SK-N-MC (cell line): ENCODE measurements at regions not wholly inside any gene's neighbourhood (a gene's known extent, or its start where the extent isn't known, plus 50 kb on each side); places are given as distances from the start of the nearest gene placed in this dataset.
"Not testable (repeated sequence)": the region's sequence is repeated elsewhere in the genome, so short reads cannot be mapped to it uniquely, and the experiment has no call there.

Experiments
- DNase-seq: peaks from one replicate; pipeline ENCODE4 v3.0.0-alpha.2; 2011; ENCODE audit warnings: low read depth, low spot score
- H3K27ac ChIP-seq: fragments of 200-600 bp; sonication (generic); 2 replicates; pipeline ENCODE4 v1.5.1; 2016; ENCODE audit warnings: mixed run types
- H3K36me3 ChIP-seq: fragments of 200-600 bp; sonication (generic); 2 replicates; pipeline ENCODE4 v1.6.1; 2017; ENCODE audit warnings: antibody characterized with exemption, low read length, mixed read lengths; ENCODE audit not compliant: insufficient read depth
- H3K4me3 ChIP-seq: fragments of 200-600 bp; sonication (generic); 2 replicates; pipeline ENCODE4 v1.5.1; 2016
- H3K9ac ChIP-seq: fragments of 200-600 bp; sonication (generic); 2 replicates; pipeline ENCODE4 v1.8.0; 2017; ENCODE audit warnings: mixed run types, mixed read lengths; ENCODE audit not compliant: insufficient read length
- H3K9me3 ChIP-seq: fragments of 200-600 bp; sonication (generic); 2 replicates; pipeline ENCODE4 v1.6.1; 2017; ENCODE audit warnings: low read depth, mild to moderate bottlenecking, antibody characterized with exemption, low read length, moderate library complexity, mixed read lengths
- EZH2 ChIP-seq: fragments of 200-600 bp; sonication (generic); IDR thresholded peaks from one replicate; pipeline ENCODE4 v1.6.1; 2017; ENCODE audit warnings: antibody characterized with exemption
- FOXP2 ChIP-seq: optimal IDR thresholded peaks from 2 replicates; pipeline ENCODE3; 2011; ENCODE audit warnings: mild to moderate bottlenecking, moderate library complexity; ENCODE audit not compliant: insufficient read depth; ENCODE audit errors: extremely low read length, control extremely low read depth
- POLR2AphosphoS5 ChIP-seq: IDR thresholded peaks from 2 replicates; pipeline ENCODE4 v1.6.1; 2012; ENCODE audit warnings: mild to moderate bottlenecking, low read depth, low read length, borderline replicate concordance

DNA sequence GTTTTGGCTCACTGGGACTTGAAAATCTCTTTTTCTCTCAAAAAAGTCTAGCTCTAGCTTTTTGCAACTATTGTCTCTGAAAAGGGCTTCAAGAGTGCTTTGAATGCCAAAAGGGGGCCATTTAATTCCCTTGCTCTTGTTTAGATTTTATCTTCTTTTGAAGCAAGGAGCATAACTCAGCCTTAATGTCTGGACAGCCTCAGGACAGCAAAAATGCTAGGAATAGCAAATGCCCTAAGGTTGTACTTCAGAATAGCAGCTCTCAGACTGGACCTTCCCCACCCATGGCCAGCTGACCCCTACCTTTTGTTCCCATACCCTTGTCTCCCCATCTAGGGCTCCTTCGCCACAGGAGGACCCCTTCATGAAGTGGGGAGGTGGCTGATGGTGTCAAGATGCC, 121.4 kb downstream of the KCNK1 start:
- Histone ChIP-seq H3K9ac (no peak overlapping the region), H3K27ac (no peak overlapping the region), H3K36me3 (no peaks in the 10 kb centered on the region), H3K4me3 (no peak overlapping the region), H3K9me3 (no peaks in the 10 kb centered on the region)
- TF ChIP-seq POLR2AphosphoS5 (no peak), FOXP2 (no peak), EZH2 (no peak)
- no peak for DNase-seq

DNA sequence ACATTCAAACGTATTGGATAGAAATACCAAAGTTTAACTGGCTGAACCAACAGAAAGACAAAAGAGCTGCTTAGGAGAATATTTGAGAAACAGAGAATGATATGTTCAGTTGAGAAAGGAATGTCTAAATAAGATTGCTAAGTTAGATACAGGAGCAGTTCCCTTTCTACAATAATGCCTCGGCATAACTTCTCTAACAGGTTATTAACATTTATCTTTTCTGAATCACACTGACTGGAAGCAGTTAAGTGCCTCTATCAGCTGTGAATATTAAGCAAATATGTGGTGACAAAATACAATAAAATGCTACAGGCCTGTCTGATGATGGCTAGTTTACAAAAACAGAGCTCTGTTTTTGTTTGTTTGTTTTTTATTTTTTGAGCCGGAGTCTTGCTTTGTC, 121.9 kb downstream of the KCNK1 start:
- no peaks in the 10 kb centered on the region for H3K9me3 ChIP-seq
- H3K36me3 ChIP-seq = no peaks in the 10 kb centered on the region
- no peak overlapping the region for H3K4me3 ChIP-seq
- TF ChIP-seq POLR2AphosphoS5 (no peak), EZH2 (no peak), FOXP2 (no peak)
- DNase-seq = no peak
- no peak overlapping the region for H3K9ac ChIP-seq
- no peak overlapping the region for H3K27ac ChIP-seq

- H3K9ac ChIP-seq = no peak overlapping the region
- no peak for DNase-seq
- TF ChIP-seq FOXP2 (no peak), POLR2AphosphoS5 (no peak), EZH2 (no peak)
- H3K4me3 ChIP-seq = no peak overlapping the region
- H3K27ac ChIP-seq = no peak overlapping the region
- H3K36me3 ChIP-seq = no peaks in the 10 kb centered on the region
- H3K9me3 ChIP-seq = no peaks in the 10 kb centered on the region
Measured at GRCh38 chr1:233737341-233737740, 123.4 kb downstream of the KCNK1 start.

GRCh38 chr1:233738396-233738795, 124.5 kb downstream of the KCNK1 start:
- Histone ChIP-seq H3K9ac (no peak overlapping the region), H3K9me3 (no peaks in the 10 kb centered on the region), H3K27ac (no peak overlapping the region), H3K4me3 (no peak overlapping the region), H3K36me3 (no peaks in the 10 kb centered on the region)
- no peak for DNase-seq
- TF ChIP-seq POLR2AphosphoS5 = no peak
- no peak for TF ChIP-seq EZH2
- TF ChIP-seq FOXP2 = no peak

DNA sequence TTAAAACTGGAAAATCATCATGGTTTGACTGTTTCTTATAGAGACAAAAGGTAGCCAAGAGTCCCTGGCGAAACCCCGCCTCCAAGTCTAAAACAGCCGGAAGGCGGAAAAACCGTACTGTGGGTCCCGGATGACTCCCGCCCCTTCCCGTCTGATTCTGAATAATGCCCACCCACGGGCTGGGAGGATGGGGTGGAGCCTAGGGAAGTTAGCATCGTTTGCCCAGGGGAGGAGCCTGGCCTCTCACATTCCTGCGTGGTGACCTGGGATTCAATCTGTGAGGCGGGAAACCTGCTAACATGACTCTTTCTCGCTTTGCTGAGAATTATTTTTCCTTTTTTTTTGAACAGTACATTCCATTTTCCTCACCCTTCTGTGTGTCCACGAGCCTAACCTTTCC, 124.9 kb downstream of the KCNK1 start:
- no peak overlapping the region for H3K27ac ChIP-seq
- no peak for DNase-seq
- no peaks in the 10 kb centered on the region for H3K9me3 ChIP-seq
- TF ChIP-seq POLR2AphosphoS5 = no peak
- no peak for TF ChIP-seq EZH2
- no peak overlapping the region for H3K9ac ChIP-seq
- H3K36me3 ChIP-seq = no peaks in the 10 kb centered on the region
- H3K4me3 ChIP-seq = no peak overlapping the region

DNA sequence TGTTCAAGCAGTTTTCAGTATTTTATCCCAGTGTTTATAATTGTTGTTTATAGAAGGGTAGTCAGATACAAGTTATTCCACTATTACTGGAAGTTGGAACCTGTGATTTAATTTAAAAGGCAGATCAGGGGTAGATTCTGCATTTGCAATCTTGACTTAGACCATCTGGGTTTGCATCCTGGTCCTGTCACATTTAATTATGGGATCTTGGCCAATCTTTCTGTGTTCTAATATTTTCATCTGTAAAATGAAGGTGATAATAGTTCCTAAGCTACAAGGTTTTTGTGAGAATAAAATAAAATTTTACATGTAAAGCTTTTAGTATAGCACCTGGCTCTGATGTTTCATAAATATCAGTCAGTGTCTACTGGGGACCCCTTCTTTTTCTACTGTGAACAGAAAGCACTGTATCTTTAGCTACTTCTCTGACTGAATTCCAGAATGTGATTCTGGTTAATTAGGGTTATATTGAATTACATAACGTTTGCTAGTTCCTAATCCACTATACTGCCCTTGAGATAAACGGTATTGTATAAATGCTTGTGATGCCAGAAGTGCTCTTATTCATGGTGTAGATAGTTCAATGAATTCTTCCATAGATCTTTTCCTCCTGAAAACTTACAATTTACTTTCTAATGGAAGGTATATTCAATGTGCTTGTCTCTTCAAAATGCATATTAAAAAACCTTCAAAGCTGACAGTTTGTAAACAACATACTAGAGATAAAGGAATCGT, 131.0 kb downstream of the KCNK1 start:
- no peak overlapping the region for H3K4me3 ChIP-seq
- no peak for DNase-seq
- no peak overlapping the region for H3K27ac ChIP-seq
- H3K9me3 ChIP-seq = no peaks in the 10 kb centered on the region
- TF ChIP-seq FOXP2 = no peak
- TF ChIP-seq EZH2 = no peak
- no peak overlapping the region for H3K9ac ChIP-seq
- H3K36me3 ChIP-seq = no peaks in the 10 kb centered on the region

DNA sequence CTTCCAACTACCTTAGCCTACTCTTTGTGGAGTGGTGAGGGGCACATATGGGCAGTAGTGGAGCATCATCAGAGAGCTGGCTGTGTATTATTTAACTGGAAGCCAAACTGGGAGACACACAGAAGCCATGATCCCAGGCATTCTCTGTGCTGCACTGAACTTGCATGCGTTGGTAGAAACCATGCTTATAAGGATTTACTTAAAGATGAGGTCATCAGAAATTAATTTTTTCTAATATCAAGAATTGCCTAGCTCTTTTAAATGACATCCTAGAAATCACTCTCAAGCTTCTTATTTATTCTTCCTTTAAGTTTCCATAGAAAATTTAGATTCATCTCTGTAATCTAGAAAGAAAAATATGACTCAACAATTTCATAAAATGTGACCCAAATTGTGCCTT, 136.2 kb downstream of the KCNK1 start:
- H3K4me3 ChIP-seq = no peak overlapping the region
- H3K9ac ChIP-seq = no peak overlapping the region
- TF ChIP-seq EZH2 = no peak
- no peak for TF ChIP-seq POLR2AphosphoS5
- TF ChIP-seq FOXP2 = no peak
- no peaks in the 10 kb centered on the region for H3K9me3 ChIP-seq
- no peak overlapping the region for H3K27ac ChIP-seq
- no peaks in the 10 kb centered on the region for H3K36me3 ChIP-seq
- no peak for DNase-seq

GRCh38 chr1:233759665-233760064, 144.8 kb upstream of the SLC35F3 start:
- no peak for TF ChIP-seq EZH2
- TF ChIP-seq FOXP2 = no peak
- no peak for TF ChIP-seq POLR2AphosphoS5
- DNase-seq = no peak
- Histone ChIP-seq H3K9ac (no peak overlapping the region), H3K4me3 (no peak overlapping the region), H3K9me3 (no peaks in the 10 kb centered on the region), H3K27ac (no peak overlapping the region), H3K36me3 (no peaks in the 10 kb centered on the region)

GRCh38 chr1:233764304-233764703, 140.2 kb upstream of the SLC35F3 start:
- H3K4me3 ChIP-seq, H3K27ac ChIP-seq, H3K9me3 ChIP-seq, H3K9ac ChIP-seq, DNase-seq, H3K36me3 ChIP-seq: not testable (repeated sequence)

- Histone ChIP-seq H3K4me3 (no peak overlapping the region), H3K27ac (no peak overlapping the region), H3K9me3 (no peaks in the 10 kb centered on the region), H3K36me3 (no peaks in the 10 kb centered on the region), H3K9ac (no peak overlapping the region)
- DNase-seq = no peak
- TF ChIP-seq FOXP2 (no peak), EZH2 (no peak), POLR2AphosphoS5 (no peak)
Measured at GRCh38 chr1:233777566-233777965, 126.9 kb upstream of the SLC35F3 start.
